C4-2B (cell line): ENCODE measurements at regions not wholly inside any gene's neighbourhood (a gene's known extent, or its start where the extent isn't known, plus 50 kb on each side); places are given as distances from the start of the nearest gene placed in this dataset.

Experiments used
- ZFX ChIP-seq: fragments of 450-650 bp; IDR thresholded peaks from 2 replicates; pipeline ENCODE4 v1.6.1; 2017
- TF ChIP-seq, protein P1 (sequence below): fragments of 450-650 bp; conservative IDR thresholded peaks from 2 replicates; pipeline ENCODE4 v1.5.1; 2017; ENCODE audit warnings: mild to moderate bottlenecking

DNA sequence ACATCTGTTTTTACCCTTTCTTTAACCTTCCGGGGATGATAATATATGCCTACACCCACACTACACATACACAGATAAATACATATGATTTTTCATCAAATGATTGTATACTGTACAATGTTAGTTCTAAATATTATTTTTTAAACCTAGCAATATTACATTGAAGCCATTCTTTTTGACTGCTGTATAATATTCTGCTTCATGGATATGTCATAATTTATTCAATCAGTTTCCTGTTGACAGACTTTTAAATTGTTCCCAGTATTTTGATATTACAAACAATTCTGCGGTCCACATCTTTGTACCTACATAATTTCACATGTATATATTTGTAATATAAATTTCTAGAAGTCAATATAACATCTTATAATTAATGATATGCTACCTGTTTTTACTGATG, 59.0 kb upstream of the ITGB1 start:
- TF ChIP-seq, protein P1, sequence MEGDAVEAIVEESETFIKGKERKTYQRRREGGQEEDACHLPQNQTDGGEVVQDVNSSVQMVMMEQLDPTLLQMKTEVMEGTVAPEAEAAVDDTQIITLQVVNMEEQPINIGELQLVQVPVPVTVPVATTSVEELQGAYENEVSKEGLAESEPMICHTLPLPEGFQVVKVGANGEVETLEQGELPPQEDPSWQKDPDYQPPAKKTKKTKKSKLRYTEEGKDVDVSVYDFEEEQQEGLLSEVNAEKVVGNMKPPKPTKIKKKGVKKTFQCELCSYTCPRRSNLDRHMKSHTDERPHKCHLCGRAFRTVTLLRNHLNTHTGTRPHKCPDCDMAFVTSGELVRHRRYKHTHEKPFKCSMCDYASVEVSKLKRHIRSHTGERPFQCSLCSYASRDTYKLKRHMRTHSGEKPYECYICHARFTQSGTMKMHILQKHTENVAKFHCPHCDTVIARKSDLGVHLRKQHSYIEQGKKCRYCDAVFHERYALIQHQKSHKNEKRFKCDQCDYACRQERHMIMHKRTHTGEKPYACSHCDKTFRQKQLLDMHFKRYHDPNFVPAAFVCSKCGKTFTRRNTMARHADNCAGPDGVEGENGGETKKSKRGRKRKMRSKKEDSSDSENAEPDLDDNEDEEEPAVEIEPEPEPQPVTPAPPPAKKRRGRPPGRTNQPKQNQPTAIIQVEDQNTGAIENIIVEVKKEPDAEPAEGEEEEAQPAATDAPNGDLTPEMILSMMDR = no peak
- no peak for TF ChIP-seq ZFX
